ENCODE measurements at regions not wholly inside any gene's neighbourhood (a gene's known extent, or its start where the extent isn't known, plus 50 kb on each side); places are given as distances from the start of the nearest gene placed in this dataset.
"Not testable (repeated sequence)": the region's sequence is repeated elsewhere in the genome, so short reads cannot be mapped to it uniquely, and the experiment has no call there.

DNA sequence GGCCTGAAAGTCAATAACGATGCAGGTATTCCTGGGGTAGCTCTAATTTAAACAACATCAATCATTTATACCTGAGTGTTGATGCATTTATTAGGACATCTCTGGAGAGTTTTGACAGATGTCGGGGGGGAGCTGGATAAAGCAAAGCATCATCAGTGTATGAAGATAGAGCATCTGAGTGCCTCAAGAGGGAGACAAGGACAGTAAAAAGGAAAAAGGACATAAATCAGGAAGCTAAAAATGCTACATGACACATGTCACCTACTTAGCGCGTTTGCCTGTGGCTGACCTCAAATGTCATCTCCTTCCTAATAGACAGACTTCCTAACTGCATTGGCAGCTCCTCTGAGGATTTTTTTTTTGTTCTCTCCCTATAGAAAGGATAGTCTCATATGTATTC lies 259.5 kb upstream of the PKP2 start:
- Histone ChIP-seq H3K4me1 (replicated peaks) (no peaks in the 10 kb centered on the region), H3K27ac (no peak overlapping the region), H3K4me3 (no peak overlapping the region), H3K36me3 (no peaks in the 10 kb centered on the region), H3K9me3 (no peaks in the 10 kb centered on the region), H3K27me3 (replicated peaks; ENCODE audit: insufficient read depth) (no peaks in the 10 kb centered on the region)
- TF ChIP-seq POLR2AphosphoS5 (IDR thresholded peaks at IDR 0.05) (no peak), POLR2A (IDR thresholded peaks at IDR 0.05) (no peak)
- TF ChIP-seq, protein P1, sequence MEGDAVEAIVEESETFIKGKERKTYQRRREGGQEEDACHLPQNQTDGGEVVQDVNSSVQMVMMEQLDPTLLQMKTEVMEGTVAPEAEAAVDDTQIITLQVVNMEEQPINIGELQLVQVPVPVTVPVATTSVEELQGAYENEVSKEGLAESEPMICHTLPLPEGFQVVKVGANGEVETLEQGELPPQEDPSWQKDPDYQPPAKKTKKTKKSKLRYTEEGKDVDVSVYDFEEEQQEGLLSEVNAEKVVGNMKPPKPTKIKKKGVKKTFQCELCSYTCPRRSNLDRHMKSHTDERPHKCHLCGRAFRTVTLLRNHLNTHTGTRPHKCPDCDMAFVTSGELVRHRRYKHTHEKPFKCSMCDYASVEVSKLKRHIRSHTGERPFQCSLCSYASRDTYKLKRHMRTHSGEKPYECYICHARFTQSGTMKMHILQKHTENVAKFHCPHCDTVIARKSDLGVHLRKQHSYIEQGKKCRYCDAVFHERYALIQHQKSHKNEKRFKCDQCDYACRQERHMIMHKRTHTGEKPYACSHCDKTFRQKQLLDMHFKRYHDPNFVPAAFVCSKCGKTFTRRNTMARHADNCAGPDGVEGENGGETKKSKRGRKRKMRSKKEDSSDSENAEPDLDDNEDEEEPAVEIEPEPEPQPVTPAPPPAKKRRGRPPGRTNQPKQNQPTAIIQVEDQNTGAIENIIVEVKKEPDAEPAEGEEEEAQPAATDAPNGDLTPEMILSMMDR (IDR thresholded peaks at IDR 0.05), result no peak
- DNase-seq (ENCODE audit: low spot score), result no peak
- intact Hi-C loops (cut with DNase I), result no loop called here
- WGBS, result 64% methylated on average over 4 of the region's 4 CpGs

GRCh38 chr12:33147292-33147691 lies 250.7 kb upstream of the PKP2 start:
- WGBS, result 90% methylated on average over 8 of the region's 8 CpGs

DNA sequence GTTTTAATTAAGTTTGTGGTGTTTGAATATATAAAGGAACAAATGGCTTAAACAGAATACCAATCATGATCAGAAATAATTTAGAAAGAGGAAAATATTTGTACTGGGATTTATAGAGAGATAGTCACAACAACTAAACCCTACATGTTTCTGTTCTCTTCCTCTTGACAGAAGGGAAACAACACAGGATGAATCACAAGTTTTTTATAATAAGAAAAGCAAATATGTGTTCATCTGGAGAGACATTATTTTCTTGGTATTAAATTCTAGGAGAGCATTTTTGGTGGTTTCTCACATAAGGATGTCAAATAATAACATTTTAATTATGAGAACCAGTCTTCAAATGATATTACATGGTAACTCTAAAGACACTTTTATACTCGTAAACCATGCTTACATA lies 232.9 kb upstream of the PKP2 start:
- Histone ChIP-seq H3K27me3 (replicated peaks; ENCODE audit: insufficient read depth) (no peaks in the 10 kb centered on the region), H3K4me3 (no peak overlapping the region), H3K36me3 (no peaks in the 10 kb centered on the region), H3K27ac (no peak overlapping the region), H3K4me1 (replicated peaks) (no peaks in the 10 kb centered on the region), H3K9me3 (no peaks in the 10 kb centered on the region)
- 69% methylated on average over 1 of the region's 1 CpG for WGBS
- no peak for DNase-seq (ENCODE audit: low spot score)
- TF ChIP-seq POLR2AphosphoS5 (IDR thresholded peaks at IDR 0.05) (no peak), POLR2A (IDR thresholded peaks at IDR 0.05) (no peak)
- TF ChIP-seq, protein P1 (IDR thresholded peaks at IDR 0.05), result no peak
- intact Hi-C loops (cut with DNase I), result no loop called here

More at GRCh38 chr12:33147292-33147691, 250.7 kb upstream of the PKP2 start:
- H3K36me3 ChIP-seq; H3K4me1 ChIP-seq (replicated peaks); H3K9me3 ChIP-seq; H3K4me3 ChIP-seq; H3K27ac ChIP-seq; DNase-seq (ENCODE audit: low spot score); H3K27me3 ChIP-seq (replicated peaks; ENCODE audit: insufficient read depth); intact Hi-C loops (cut with DNase I): not testable (repeated sequence)

GRCh38 chr12:33125755-33126154 lies 229.2 kb upstream of the PKP2 start:
- Histone ChIP-seq H3K4me3 (no peak overlapping the region), H3K27ac (no peak overlapping the region), H3K9me3 (no peaks in the 10 kb centered on the region), H3K36me3 (no peaks in the 10 kb centered on the region), H3K4me1 (replicated peaks) (no peaks in the 10 kb centered on the region), H3K27me3 (replicated peaks; ENCODE audit: insufficient read depth) (no peaks in the 10 kb centered on the region)
- DNase-seq (ENCODE audit: low spot score), result no peak
- no peak for TF ChIP-seq POLR2A (IDR thresholded peaks at IDR 0.05)
- TF ChIP-seq, protein P1 (IDR thresholded peaks at IDR 0.05), result no peak
- intact Hi-C loops (cut with DNase I), result no loop called here

DNA sequence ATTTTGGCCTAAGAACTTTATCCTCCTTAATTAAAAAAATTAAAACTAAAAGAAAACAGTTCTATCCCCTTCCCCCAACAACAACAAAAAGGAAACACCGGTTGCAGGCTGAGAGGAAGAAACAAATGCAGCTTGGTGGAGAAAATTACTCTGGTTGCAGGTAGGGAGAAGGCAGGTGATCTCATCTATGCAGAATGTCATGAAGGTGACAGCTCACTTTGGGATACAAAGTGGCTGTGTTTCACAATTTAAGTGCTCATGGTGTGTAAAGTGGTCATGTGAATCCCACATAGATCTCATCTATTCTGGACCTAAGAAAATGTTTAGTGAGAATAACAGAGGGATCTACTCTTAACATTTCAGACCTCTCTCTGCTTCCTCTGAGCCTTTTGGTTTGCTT lies 219.7 kb upstream of the PKP2 start:
- H3K4me3 ChIP-seq, result no peak overlapping the region
- WGBS, result 43% methylated on average over 1 of the region's 1 CpG
- TF ChIP-seq POLR2AphosphoS5 (IDR thresholded peaks at IDR 0.05), result no peak

DNA sequence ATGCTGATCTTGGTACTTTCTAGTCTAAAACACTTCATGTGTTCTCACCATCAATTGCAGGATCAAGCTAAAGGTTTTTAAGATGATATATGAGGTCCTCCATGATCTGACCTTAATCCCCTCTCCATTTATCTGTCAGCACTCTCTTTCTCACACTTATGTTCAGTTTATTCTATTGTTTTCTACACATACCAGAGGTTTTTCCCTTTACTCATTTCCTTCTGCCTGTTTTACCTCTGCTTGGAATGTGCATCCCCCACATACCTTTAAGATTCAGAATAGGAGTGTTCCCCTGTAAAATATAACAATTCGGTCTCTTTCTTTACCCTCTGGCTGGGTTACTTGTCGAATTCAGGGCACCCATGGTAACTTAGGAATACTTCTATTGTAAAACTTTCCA lies 219.1 kb upstream of the PKP2 start:
- Histone ChIP-seq H3K27me3 (replicated peaks; ENCODE audit: insufficient read depth) (no peaks in the 10 kb centered on the region), H3K36me3 (no peaks in the 10 kb centered on the region), H3K4me3 (no peak overlapping the region), H3K9me3 (no peaks in the 10 kb centered on the region), H3K27ac (no peak overlapping the region), H3K4me1 (replicated peaks) (no peaks in the 10 kb centered on the region)
- TF ChIP-seq POLR2AphosphoS5 (IDR thresholded peaks at IDR 0.05), result no peak
- TF ChIP-seq, protein P1 (IDR thresholded peaks at IDR 0.05), result no peak
- TF ChIP-seq POLR2A (IDR thresholded peaks at IDR 0.05), result no peak
- intact Hi-C loops (cut with DNase I), result no loop called here
- no peak for DNase-seq (ENCODE audit: low spot score)
- WGBS, result 36% methylated on average over 2 of the region's 2 CpGs

More for the DNA sequence above, 219.7 kb upstream of the PKP2 start:
- Histone ChIP-seq H3K36me3 (no peaks in the 10 kb centered on the region), H3K4me1 (replicated peaks) (no peaks in the 10 kb centered on the region), H3K27ac (no peak overlapping the region), H3K9me3 (no peaks in the 10 kb centered on the region), H3K27me3 (replicated peaks; ENCODE audit: insufficient read depth) (no peaks in the 10 kb centered on the region)
- no peak for DNase-seq (ENCODE audit: low spot score)
- intact Hi-C loops (cut with DNase I), result no loop called here

Measured in prostate gland (tissue), 2 donors.